SIG-M5 treated with dmso at 0.1 percent for 504 hours (cell line): ENCODE measurements at regions not wholly inside any gene's neighbourhood (a gene's known extent, or its start where the extent isn't known, plus 50 kb on each side); places are given as distances from the start of the nearest gene placed in this dataset.
"Not testable (repeated sequence)": the region's sequence is repeated elsewhere in the genome, so short reads cannot be mapped to it uniquely, and the experiment has no call there.

Experiments used
- DNase-seq: peaks from one replicate; lab custom pipeline; 2025; ENCODE audit not compliant: unreplicated experiment; lab: John Stamatoyannopoulos, UW

GRCh38 chr14:43132441-43132840, 1374.6 kb downstream of the FSCB start:
- DNase-seq, result no peak

GRCh38 chr14:43128429-43128828, 1378.7 kb downstream of the FSCB start:
- not testable (repeated sequence) for DNase-seq

GRCh38 chr14:43127874-43128273, 1379.2 kb downstream of the FSCB start:
- not testable (repeated sequence) for DNase-seq

GRCh38 chr14:43123544-43123943, 1383.5 kb downstream of the FSCB start:
- no peak for DNase-seq

- no peak for DNase-seq
These were observed 1387.4 kb downstream of the FSCB start for GRCh38 chr14:43119672-43120071.

GRCh38 chr14:43116341-43116740, 1390.7 kb downstream of the FSCB start:
- no peak for DNase-seq

GRCh38 chr14:43105305-43105704, 1401.8 kb downstream of the FSCB start:
- DNase-seq, result no peak

- DNase-seq, result no peak
These were observed 1416.7 kb downstream of the FSCB start for GRCh38 chr14:43090380-43090779.

- DNase-seq, result no peak
These were observed 1419.4 kb downstream of the FSCB start for GRCh38 chr14:43087666-43088065.

GRCh38 chr14:43085819-43086218, 1421.3 kb downstream of the FSCB start:
- DNase-seq, result no peak

- DNase-seq, result not testable (repeated sequence)
These were observed 1439.7 kb downstream of the FSCB start for GRCh38 chr14:43067372-43067771.

- no peak for DNase-seq
These were observed 1449.4 kb downstream of the LRFN5 start for GRCh38 chr14:43056106-43056505.

- no peak for DNase-seq
These were observed 1446.2 kb downstream of the LRFN5 start for GRCh38 chr14:43052897-43053296.

- DNase-seq, result no peak
These were observed 1437.2 kb downstream of the LRFN5 start for GRCh38 chr14:43043850-43044249.

- DNase-seq, result no peak
These were observed 1435.7 kb downstream of the LRFN5 start for GRCh38 chr14:43042408-43042807.

- no peak for DNase-seq
These were observed 1435.3 kb downstream of the LRFN5 start for GRCh38 chr14:43041976-43042375.

GRCh38 chr14:43041207-43041606, 1434.5 kb downstream of the LRFN5 start:
- DNase-seq, result no peak

GRCh38 chr14:43039881-43040280, 1433.2 kb downstream of the LRFN5 start:
- no peak for DNase-seq

GRCh38 chr14:43031598-43031997, 1424.9 kb downstream of the LRFN5 start:
- DNase-seq, result no peak

GRCh38 chr14:43022094-43022800, 1415.6 kb downstream of the LRFN5 start:
- no peak for DNase-seq

GRCh38 chr14:43019826-43020225, 1413.2 kb downstream of the LRFN5 start:
- DNase-seq, result no peak

GRCh38 chr14:43014338-43014737, 1407.7 kb downstream of the LRFN5 start:
- DNase-seq, result no peak

- DNase-seq, result no peak
These were observed 1406.1 kb downstream of the LRFN5 start for GRCh38 chr14:43012817-43013216.
